ENCODE measurements at regions not wholly inside any gene's neighbourhood (a gene's known extent, or its start where the extent isn't known, plus 50 kb on each side); places are given as distances from the start of the nearest gene placed in this dataset.
"Not testable (repeated sequence)": the region's sequence is repeated elsewhere in the genome, so short reads cannot be mapped to it uniquely, and the experiment has no call there.

DNA sequence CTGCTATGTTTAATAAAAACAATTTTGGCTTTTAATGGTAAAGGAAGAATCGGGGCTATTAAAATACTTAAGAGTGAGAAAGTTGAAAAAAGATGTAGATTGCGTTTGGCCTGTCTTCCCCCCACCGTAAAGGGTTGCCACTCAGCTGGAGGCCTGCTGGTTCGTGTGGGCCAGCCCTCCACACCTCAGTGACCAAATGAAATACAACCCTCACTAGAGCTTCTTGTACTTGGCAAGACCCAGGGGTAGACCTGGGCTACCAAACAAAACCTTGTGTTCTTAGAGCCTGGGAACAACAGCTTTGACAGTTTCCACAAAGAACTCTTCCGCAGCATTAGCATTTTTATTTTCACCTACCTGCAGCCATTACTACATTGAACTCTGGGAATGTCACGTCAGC is 152.8 kb upstream of the PABPC3 start:
- TF ChIP-seq, protein P1, sequence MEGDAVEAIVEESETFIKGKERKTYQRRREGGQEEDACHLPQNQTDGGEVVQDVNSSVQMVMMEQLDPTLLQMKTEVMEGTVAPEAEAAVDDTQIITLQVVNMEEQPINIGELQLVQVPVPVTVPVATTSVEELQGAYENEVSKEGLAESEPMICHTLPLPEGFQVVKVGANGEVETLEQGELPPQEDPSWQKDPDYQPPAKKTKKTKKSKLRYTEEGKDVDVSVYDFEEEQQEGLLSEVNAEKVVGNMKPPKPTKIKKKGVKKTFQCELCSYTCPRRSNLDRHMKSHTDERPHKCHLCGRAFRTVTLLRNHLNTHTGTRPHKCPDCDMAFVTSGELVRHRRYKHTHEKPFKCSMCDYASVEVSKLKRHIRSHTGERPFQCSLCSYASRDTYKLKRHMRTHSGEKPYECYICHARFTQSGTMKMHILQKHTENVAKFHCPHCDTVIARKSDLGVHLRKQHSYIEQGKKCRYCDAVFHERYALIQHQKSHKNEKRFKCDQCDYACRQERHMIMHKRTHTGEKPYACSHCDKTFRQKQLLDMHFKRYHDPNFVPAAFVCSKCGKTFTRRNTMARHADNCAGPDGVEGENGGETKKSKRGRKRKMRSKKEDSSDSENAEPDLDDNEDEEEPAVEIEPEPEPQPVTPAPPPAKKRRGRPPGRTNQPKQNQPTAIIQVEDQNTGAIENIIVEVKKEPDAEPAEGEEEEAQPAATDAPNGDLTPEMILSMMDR (IDR thresholded peaks at IDR 0.05; ENCODE audit: unreplicated experiment): no peak
- CTCF ChIA-PET: no interaction called here
- Mint-ChIP-seq H3K27ac (ENCODE audit: unreplicated experiment) (no peak overlapping the region), H3K4me1 (ENCODE audit: low read depth, unreplicated experiment) (no peaks in the 10 kb centered on the region), H3K27me3 (ENCODE audit: unreplicated experiment) (peaks cover 38% of the 10 kb centered on the region), H3K4me3 (ENCODE audit: low read depth, unreplicated experiment) (no peak overlapping the region), H3K36me3 (ENCODE audit: insufficient read depth, unreplicated experiment) (no peaks in the 10 kb centered on the region), H3K9me3 (ENCODE audit: low read depth, unreplicated experiment) (no peaks in the 10 kb centered on the region)
- intact Hi-C loops (cut with micrococcal nuclease; ENCODE audit: unreplicated experiment): no loop called here
- no TSS peak for BruUV-seq (replicated peaks)
- no peak for DNase-seq

DNA sequence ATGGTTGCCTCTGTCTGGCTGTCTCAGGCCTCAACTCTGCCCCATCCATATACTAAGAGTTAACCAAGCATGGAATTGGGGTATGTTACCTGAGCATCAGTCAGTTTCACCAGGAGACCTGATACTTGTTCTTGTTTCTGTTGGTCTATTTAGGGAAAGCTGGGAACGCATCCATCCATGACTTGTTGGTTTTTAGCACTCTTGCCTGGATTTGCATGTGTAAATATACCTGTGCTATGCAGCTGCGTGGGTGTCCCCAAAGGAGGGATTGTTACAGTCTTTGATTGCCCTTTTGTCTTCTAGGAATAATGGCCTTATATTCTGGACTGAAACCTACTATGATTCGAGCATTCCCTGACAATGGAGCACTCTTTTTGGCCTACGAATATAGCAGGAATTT is 151.9 kb upstream of the PABPC3 start:
- H3K4me3 Mint-ChIP-seq (ENCODE audit: low read depth, unreplicated experiment); BruUV-seq (replicated peaks); H3K27ac Mint-ChIP-seq (ENCODE audit: unreplicated experiment); H3K9me3 Mint-ChIP-seq (ENCODE audit: low read depth, unreplicated experiment); DNase-seq; H3K4me1 Mint-ChIP-seq (ENCODE audit: low read depth, unreplicated experiment); intact Hi-C loops (cut with micrococcal nuclease; ENCODE audit: unreplicated experiment); H3K36me3 Mint-ChIP-seq (ENCODE audit: insufficient read depth, unreplicated experiment): not testable (repeated sequence)
- H3K27me3 Mint-ChIP-seq (ENCODE audit: unreplicated experiment): peaks cover 39% of the 10 kb centered on the region
- CTCF ChIA-PET: interaction anchor here (0.6 kb wide), 1 partner anchor 101 kb away, joined by 3 read pairs; no protein-coding TSS in a partner anchor

DNA sequence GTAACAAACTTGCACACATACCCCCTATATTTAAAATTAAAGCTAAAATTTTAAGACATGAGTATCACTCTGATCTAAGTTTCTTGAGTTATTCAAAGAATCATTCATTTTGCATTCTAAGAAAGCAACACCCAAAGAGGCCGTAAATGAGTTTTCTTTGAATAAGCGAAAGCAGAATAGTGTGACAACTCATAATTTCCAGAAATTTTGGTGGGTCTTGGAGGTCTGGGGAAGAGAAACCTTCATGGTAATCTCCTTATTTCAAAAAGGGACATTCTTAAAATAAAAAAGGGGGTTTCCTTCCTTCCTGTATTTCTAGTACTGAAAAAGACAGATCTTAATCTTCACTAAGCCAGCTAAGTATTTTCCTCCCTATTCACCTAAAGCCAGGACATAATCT is 147.0 kb upstream of the PABPC3 start:
- CTCF ChIA-PET; H3K27ac Mint-ChIP-seq (ENCODE audit: unreplicated experiment); intact Hi-C loops (cut with micrococcal nuclease; ENCODE audit: unreplicated experiment); H3K4me1 Mint-ChIP-seq (ENCODE audit: low read depth, unreplicated experiment); H3K9me3 Mint-ChIP-seq (ENCODE audit: low read depth, unreplicated experiment); BruUV-seq (replicated peaks); DNase-seq; H3K36me3 Mint-ChIP-seq (ENCODE audit: insufficient read depth, unreplicated experiment); H3K4me3 Mint-ChIP-seq (ENCODE audit: low read depth, unreplicated experiment): not testable (repeated sequence)
- H3K27me3 Mint-ChIP-seq (ENCODE audit: unreplicated experiment): peaks cover 40% of the 10 kb centered on the region

GRCh38 chr13:24950611-24951010 is 145.3 kb upstream of the PABPC3 start:
- H3K36me3 Mint-ChIP-seq (ENCODE audit: insufficient read depth, unreplicated experiment); H3K9me3 Mint-ChIP-seq (ENCODE audit: low read depth, unreplicated experiment); CTCF ChIA-PET; H3K4me3 Mint-ChIP-seq (ENCODE audit: low read depth, unreplicated experiment); H3K27ac Mint-ChIP-seq (ENCODE audit: unreplicated experiment); intact Hi-C loops (cut with micrococcal nuclease; ENCODE audit: unreplicated experiment); H3K4me1 Mint-ChIP-seq (ENCODE audit: low read depth, unreplicated experiment); DNase-seq; BruUV-seq (replicated peaks): not testable (repeated sequence)
- peaks cover 38% of the 10 kb centered on the region for H3K27me3 Mint-ChIP-seq (ENCODE audit: unreplicated experiment)

- H3K36me3 Mint-ChIP-seq (ENCODE audit: insufficient read depth, unreplicated experiment); intact Hi-C loops (cut with micrococcal nuclease; ENCODE audit: unreplicated experiment); H3K27ac Mint-ChIP-seq (ENCODE audit: unreplicated experiment); H3K27me3 Mint-ChIP-seq (ENCODE audit: unreplicated experiment); H3K9me3 Mint-ChIP-seq (ENCODE audit: low read depth, unreplicated experiment); H3K4me1 Mint-ChIP-seq (ENCODE audit: low read depth, unreplicated experiment); DNase-seq; BruUV-seq (replicated peaks): not testable (repeated sequence)
- H3K4me3 Mint-ChIP-seq (ENCODE audit: low read depth, unreplicated experiment): peak overlapping the region; percentile 61
- CTCF ChIA-PET: interaction anchor here (0.6 to 1.4 kb wide), 2 partner anchors 274 to 374 kb away, joined by 3 to 5 read pairs; no protein-coding TSS in a partner anchor
Measured at GRCh38 chr13:24967970-24968369, 128.0 kb upstream of the PABPC3 start.

DNA sequence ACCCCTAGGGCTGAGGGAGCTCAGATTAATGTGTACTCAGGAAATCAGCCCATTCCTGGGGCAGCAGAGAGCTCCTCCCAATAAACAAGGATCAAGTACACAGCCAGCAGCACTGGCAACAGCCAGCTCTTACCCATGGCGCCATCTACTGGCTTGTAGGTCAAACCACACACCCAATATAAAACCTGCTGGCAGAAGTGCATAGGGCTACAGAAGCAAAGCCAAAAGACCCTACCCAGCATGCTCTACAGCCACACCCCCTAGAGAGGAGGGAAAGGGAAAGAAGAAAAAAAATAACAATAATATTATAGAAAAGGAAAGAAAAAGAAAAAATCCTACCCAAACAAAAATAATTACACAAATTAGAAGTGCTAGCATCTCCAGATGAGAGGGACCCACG is 127.5 kb upstream of the PABPC3 start:
- intact Hi-C loops (cut with micrococcal nuclease; ENCODE audit: unreplicated experiment); BruUV-seq (replicated peaks); H3K4me1 Mint-ChIP-seq (ENCODE audit: low read depth, unreplicated experiment); H3K36me3 Mint-ChIP-seq (ENCODE audit: insufficient read depth, unreplicated experiment); H3K9me3 Mint-ChIP-seq (ENCODE audit: low read depth, unreplicated experiment); H3K27me3 Mint-ChIP-seq (ENCODE audit: unreplicated experiment); H3K27ac Mint-ChIP-seq (ENCODE audit: unreplicated experiment): not testable (repeated sequence)
- CTCF ChIA-PET: interaction anchor here (0.6 to 1.4 kb wide), 4 partner anchors 274 to 388 kb away, joined by 3 to 9 read pairs (median 4); no protein-coding TSS in a partner anchor
- peak overlapping the region; percentile 61 for H3K4me3 Mint-ChIP-seq (ENCODE audit: low read depth, unreplicated experiment)
- DNase-seq: peak; percentile 4

GRCh38 chr13:24973102-24973501 is 122.8 kb upstream of the PABPC3 start:
- H3K27me3 Mint-ChIP-seq (ENCODE audit: unreplicated experiment); intact Hi-C loops (cut with micrococcal nuclease; ENCODE audit: unreplicated experiment); H3K9me3 Mint-ChIP-seq (ENCODE audit: low read depth, unreplicated experiment); H3K36me3 Mint-ChIP-seq (ENCODE audit: insufficient read depth, unreplicated experiment); H3K4me1 Mint-ChIP-seq (ENCODE audit: low read depth, unreplicated experiment); H3K27ac Mint-ChIP-seq (ENCODE audit: unreplicated experiment); DNase-seq; H3K4me3 Mint-ChIP-seq (ENCODE audit: low read depth, unreplicated experiment); BruUV-seq (replicated peaks): not testable (repeated sequence)
- CTCF ChIA-PET: interaction anchor here (0.7 kb wide), 1 partner anchor 345 kb away, joined by 3 read pairs; no protein-coding TSS in a partner anchor

DNA sequence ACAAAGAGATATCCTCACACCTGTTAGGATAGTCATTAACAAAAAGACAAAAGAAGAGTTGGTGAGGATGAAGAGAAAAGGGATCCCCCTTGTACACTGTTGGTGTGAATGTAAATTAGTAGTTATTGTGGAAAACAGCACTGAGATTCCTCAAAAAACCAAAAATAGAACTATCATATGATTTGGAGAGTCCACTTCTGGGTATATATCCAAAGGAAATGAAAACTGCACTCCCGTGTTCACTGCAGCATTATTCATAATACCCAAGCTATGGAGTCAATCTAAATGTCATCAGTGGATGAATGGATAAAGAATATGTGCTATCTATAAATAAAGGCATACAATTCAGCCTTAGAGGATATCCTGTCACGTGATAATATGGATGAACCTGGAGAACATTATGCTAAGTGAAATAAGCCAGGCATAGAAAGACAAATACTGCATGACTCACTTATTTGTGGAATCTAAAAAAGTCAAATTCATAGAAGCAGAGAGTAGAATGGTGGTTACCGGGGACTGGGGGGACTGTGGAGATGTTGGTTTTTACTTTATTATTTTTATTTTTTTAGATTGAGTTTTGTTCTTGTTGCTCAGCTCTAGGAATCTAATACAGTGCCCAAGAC is 114.6 kb upstream of the PABPC3 start:
- BruUV-seq (replicated peaks); DNase-seq; intact Hi-C loops (cut with micrococcal nuclease; ENCODE audit: unreplicated experiment); H3K4me1 Mint-ChIP-seq (ENCODE audit: low read depth, unreplicated experiment); H3K36me3 Mint-ChIP-seq (ENCODE audit: insufficient read depth, unreplicated experiment); H3K4me3 Mint-ChIP-seq (ENCODE audit: low read depth, unreplicated experiment); H3K27me3 Mint-ChIP-seq (ENCODE audit: unreplicated experiment); H3K27ac Mint-ChIP-seq (ENCODE audit: unreplicated experiment); H3K9me3 Mint-ChIP-seq (ENCODE audit: low read depth, unreplicated experiment): not testable (repeated sequence)
- CTCF ChIA-PET: interaction anchor here (0.6 kb wide), 1 partner anchor 232 kb away, joined by 3 read pairs; no protein-coding TSS in a partner anchor
